Rectal smooth muscle tissue (tissue), 1 donor: ENCODE measurements at regions not wholly inside any gene's neighbourhood (a gene's known extent, or its start where the extent isn't known, plus 50 kb on each side); places are given as distances from the start of the nearest gene placed in this dataset.

Source experiments
- H3K27ac ChIP-seq: one replicate; pipeline ENCODE4 v1.7.0; 2013; ENCODE audit warnings: low read depth, low read length, inconsistent platforms
- H3K27me3 ChIP-seq: one replicate; pipeline ENCODE4 v1.7.0; 2013; ENCODE audit warnings: low read length; ENCODE audit not compliant: control insufficient read depth, insufficient read depth
- H3K36me3 ChIP-seq: one replicate; pipeline ENCODE4 v1.7.0; 2013; ENCODE audit warnings: low read length; ENCODE audit not compliant: control insufficient read depth, insufficient read depth
- H3K4me1 ChIP-seq: one replicate; pipeline ENCODE4 v1.7.0; 2013; ENCODE audit warnings: low read length; ENCODE audit not compliant: control insufficient read depth, insufficient read depth
- H3K4me3 ChIP-seq: one replicate; pipeline ENCODE4 v1.7.0; 2013; ENCODE audit warnings: low read length
- H3K9ac ChIP-seq: one replicate; pipeline ENCODE4 v1.7.0; 2013; ENCODE audit warnings: low read length

DNA sequence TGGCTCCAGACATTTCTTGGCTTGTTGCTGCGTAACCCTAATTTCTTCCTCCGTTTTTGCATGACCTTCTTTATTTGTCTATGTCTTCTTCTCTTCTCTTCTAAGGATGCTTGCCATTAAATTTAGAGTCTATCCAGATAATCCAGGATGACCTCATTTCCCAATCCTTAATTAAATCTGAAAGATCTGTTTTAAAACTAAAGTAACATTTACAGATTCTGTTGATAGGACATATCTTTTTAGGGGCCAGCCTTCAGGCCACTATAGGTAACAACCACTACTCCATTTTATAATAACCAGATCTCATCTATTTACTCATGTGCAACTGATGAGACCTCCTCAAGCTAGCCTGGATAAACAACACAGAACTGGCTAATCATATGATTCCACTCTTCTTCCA, 490.5 kb upstream of the SLC10A2 start:
- Histone ChIP-seq H3K4me3 (no peak overlapping the region), H3K27me3 (no peaks in the 10 kb centered on the region), H3K36me3 (no peaks in the 10 kb centered on the region), H3K9ac (no peak overlapping the region), H3K4me1 (no peaks in the 10 kb centered on the region), H3K27ac (no peak overlapping the region)

DNA sequence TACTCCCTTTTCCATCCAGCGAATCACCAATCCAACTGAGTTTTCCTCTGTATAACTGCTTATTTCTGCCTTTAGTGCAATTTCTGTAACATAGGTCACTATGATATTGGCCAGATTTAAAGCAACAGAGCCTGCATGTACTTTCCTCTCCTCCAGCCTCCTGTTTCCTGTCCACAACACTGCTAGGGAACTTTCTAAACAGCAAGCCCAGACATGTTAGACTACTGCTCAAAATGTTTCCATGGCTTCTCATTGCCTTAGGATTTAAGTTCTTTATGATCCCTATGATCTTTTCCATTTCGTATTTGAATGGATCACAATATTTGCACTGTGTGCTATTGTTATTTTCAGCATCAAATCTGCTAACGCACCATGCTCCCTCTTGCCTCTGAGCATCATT, 481.7 kb upstream of the SLC10A2 start:
- Histone ChIP-seq H3K27me3 (no peaks in the 10 kb centered on the region), H3K9ac (no peak overlapping the region), H3K36me3 (no peaks in the 10 kb centered on the region), H3K27ac (no peak overlapping the region), H3K4me3 (no peak overlapping the region), H3K4me1 (no peaks in the 10 kb centered on the region)

DNA sequence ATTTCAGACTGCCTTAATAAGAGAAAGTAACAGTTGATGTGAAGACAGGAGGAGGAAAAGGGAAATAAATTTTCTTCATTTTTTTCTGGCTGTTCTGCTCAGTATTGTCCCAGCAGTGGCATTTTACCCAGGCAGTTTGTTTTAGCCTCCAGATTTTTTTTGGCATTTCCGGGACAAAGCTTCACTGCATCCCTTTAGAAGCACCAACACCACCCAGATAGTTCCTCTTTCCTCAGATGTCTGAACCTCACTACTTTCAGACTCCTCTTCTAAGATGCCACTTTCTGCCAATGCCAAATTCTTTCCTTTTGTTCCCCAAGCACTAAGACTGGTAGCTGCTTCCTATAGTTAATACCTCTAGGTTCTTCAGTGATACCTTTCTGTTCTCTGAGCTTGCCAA, 480.1 kb upstream of the SLC10A2 start:
- no peaks in the 10 kb centered on the region for H3K27me3 ChIP-seq
- H3K27ac ChIP-seq, result no peak overlapping the region
- H3K4me1 ChIP-seq, result no peaks in the 10 kb centered on the region
- no peaks in the 10 kb centered on the region for H3K36me3 ChIP-seq
- H3K4me3 ChIP-seq, result no peak overlapping the region
- H3K9ac ChIP-seq, result no peak overlapping the region

DNA sequence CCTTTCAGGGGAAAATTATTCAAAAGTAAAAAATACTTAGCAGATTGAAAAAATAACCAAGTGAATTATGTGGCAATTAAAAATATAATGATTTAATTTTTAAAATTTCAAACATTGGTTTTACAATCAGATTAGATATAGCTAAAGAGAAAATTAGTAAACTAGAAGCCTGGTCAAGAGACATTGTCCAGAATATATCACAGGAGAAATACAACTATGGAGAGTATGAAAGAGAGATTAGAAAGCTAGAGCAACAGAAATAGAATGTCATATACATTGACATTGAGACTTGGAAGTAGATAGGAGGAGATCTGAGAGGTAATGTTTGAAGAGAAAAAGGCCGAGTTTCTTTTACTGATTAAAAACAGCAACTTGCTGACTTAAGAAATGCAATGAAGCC, 476.4 kb upstream of the SLC10A2 start:
- Histone ChIP-seq H3K36me3 (no peaks in the 10 kb centered on the region), H3K27ac (no peak overlapping the region), H3K27me3 (no peaks in the 10 kb centered on the region), H3K4me1 (no peaks in the 10 kb centered on the region), H3K9ac (no peak overlapping the region), H3K4me3 (no peak overlapping the region)

DNA sequence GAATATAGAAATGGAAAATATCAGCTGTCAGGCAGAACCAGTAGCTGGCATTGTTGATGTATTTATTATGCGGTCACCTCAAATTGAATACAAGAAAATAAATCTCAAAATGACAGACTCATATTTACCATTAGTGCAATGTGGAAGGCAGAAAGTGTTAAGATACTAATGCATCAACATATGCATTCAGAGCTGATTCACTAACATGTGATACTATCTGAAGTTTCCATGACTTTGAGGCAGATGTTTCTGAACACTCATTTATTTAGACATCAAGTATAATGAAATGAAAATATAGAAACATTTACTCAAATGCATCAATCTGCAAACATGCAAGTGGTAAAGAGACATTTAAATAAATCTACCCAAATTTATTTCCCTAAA, 474.2 kb upstream of the SLC10A2 start:
- Histone ChIP-seq H3K4me1 (no peaks in the 10 kb centered on the region), H3K27ac (no peak overlapping the region), H3K36me3 (no peaks in the 10 kb centered on the region), H3K9ac (no peak overlapping the region), H3K27me3 (no peaks in the 10 kb centered on the region), H3K4me3 (no peak overlapping the region)

DNA sequence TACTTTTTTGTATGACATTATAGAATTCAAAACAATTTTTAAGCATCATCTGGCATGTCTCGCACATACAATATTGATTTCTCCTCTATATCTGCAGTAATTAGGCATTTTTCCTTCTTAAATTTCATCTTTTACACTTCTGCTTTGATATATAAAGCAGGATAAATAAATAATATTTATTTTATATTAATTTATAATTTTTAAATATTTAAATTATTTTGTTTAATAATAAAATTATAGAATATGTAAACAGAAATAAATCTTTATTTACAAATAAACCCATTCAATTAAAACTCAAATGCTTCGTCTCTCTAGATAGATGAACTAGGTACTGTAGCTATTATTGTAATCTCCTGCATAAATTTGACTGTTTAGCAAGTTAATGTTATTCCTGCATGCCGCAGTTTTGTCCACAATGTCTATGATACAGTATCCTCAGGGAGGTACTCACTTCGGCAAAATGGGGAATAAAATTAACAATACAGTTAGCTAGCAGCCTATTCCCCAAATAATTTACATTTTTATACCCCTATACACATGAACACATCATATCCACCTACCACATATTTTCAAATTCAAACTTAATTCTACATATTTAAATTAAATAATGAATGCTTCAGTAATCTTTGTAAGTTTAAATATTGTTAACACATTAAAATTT, 473.6 kb upstream of the SLC10A2 start:
- H3K27me3 ChIP-seq, result no peaks in the 10 kb centered on the region
- no peak overlapping the region for H3K4me3 ChIP-seq
- H3K4me1 ChIP-seq, result no peaks in the 10 kb centered on the region
- no peaks in the 10 kb centered on the region for H3K36me3 ChIP-seq
- no peak overlapping the region for H3K9ac ChIP-seq
- H3K27ac ChIP-seq, result no peak overlapping the region

DNA sequence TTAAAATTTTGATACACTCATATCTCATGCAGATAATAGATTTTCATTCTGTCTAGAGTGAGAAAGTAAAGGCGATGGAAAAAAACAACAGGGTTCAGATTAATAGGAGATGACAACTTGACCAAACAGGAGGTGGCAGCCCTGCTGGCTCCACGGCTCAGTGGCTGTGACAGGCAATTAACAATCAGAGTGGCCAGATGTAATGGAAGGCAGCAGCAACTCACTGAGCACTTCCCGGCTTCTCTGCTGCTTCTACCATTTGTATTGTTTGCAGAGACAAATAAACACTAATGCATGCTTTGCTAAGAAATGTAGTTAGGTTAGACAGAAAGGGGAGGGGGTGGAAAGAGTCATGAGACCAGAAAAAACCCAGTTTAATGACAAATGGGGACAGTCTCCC, 473.0 kb upstream of the SLC10A2 start:
- no peak overlapping the region for H3K4me3 ChIP-seq
- no peaks in the 10 kb centered on the region for H3K27me3 ChIP-seq
- no peak overlapping the region for H3K9ac ChIP-seq
- H3K4me1 ChIP-seq, result no peaks in the 10 kb centered on the region
- H3K27ac ChIP-seq, result no peak overlapping the region
- H3K36me3 ChIP-seq, result no peaks in the 10 kb centered on the region

DNA sequence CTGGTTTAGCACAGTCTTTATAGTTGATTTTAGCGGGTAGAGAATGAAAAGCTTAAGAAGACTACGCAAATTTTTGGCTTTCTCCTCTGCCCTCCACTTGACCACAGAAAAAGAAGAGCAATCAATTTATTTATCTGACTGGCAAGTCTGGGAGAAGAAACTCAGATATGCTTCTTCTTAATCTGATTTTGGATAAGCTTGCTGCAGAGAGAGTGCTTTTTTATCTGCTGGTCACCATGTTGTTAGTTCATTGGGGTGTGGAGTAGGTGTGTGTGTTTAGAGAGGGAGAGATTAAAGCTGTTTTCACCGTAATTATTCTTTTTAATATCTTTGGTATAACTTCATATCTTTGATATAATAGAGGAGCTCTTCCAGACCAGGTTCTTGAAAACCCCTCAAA, 471.4 kb upstream of the SLC10A2 start:
- no peak overlapping the region for H3K4me3 ChIP-seq
- no peak overlapping the region for H3K27ac ChIP-seq
- no peaks in the 10 kb centered on the region for H3K4me1 ChIP-seq
- H3K9ac ChIP-seq, result no peak overlapping the region
- no peaks in the 10 kb centered on the region for H3K27me3 ChIP-seq
- no peaks in the 10 kb centered on the region for H3K36me3 ChIP-seq

DNA sequence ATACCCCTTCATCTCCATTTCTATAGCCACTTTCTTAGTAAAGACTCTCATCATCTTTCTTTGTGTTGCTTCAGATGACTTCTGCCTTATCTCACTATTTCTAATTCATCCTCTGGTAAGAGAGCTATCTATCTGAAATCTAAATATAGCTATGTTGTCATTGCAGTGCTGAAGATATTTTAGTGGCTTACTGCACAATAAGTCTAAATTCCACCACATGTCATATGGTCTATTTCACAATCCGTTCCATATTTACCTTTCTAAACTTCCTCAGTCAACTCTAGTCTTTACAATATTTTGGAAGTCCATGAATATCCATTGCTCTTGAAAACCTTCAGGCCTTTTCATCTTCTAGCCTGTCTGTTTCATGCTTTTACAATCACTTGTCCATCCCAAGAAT, 465.1 kb upstream of the SLC10A2 start:
- no peaks in the 10 kb centered on the region for H3K27me3 ChIP-seq
- no peak overlapping the region for H3K4me3 ChIP-seq
- no peaks in the 10 kb centered on the region for H3K36me3 ChIP-seq
- H3K4me1 ChIP-seq, result no peaks in the 10 kb centered on the region
- H3K9ac ChIP-seq, result no peak overlapping the region
- no peak overlapping the region for H3K27ac ChIP-seq

DNA sequence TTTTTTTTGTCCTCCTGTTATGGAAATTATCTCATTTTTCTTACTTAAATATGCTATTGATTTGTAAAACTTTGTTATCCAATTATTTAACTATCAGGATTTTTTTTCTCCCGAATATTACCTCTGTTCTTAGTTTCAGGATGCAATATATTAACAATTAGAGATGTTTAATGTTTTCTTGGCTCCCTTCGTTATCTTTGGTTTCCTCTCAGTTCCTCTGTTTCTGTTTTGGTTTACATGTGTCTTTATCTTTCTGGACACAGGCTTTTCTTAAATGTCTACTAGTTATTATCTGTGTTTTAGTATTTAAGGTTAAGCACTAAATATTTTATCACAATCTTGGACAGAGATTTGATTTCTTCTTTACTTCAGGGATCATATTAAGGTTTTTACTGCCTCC, 462.2 kb upstream of the SLC10A2 start:
- Histone ChIP-seq H3K27me3 (no peaks in the 10 kb centered on the region), H3K4me1 (no peaks in the 10 kb centered on the region), H3K9ac (no peak overlapping the region), H3K4me3 (no peak overlapping the region), H3K36me3 (no peaks in the 10 kb centered on the region), H3K27ac (no peak overlapping the region)

DNA sequence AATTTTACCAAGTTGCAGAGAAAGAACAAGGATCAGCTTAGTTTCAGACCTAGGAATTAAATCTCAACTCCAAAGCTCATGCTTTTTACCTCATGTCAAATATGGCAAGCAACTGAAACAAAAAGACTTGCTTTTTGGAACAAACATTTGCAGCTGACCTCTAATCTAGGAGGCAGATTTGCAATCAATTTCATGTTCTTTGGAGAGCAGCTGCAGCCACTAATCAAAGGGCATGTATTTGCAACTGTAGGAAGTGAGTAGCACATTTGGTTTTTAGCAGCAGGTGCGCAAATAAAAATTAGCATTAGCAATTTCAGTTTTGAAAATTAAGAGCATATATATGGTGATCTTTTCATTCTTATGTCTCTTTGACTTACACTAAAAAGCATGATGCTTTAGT, 459.3 kb upstream of the SLC10A2 start:
- no peak overlapping the region for H3K27ac ChIP-seq
- H3K4me3 ChIP-seq, result no peak overlapping the region
- no peak overlapping the region for H3K9ac ChIP-seq
- no peaks in the 10 kb centered on the region for H3K4me1 ChIP-seq
- H3K36me3 ChIP-seq, result no peaks in the 10 kb centered on the region
- no peaks in the 10 kb centered on the region for H3K27me3 ChIP-seq

DNA sequence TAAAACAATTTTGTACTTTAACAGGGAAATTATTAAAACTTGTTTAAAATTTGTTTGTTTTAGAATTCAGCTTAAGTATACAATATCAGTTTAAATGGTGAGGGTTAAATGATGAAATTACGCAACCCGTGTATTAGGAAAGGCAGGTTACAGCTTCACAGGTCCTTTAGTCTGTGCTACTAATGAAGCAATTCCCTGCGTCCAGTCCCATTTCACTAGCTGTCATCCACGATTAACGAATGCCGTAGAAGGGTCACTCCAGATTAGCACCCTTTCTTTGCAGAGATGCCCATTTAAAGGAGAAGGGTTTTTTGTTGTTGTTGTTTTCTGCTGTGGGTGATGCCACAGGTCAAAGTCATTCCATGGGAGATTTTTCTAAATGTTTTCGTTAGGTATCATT, 457.6 kb upstream of the SLC10A2 start:
- no peak overlapping the region for H3K4me3 ChIP-seq
- H3K27ac ChIP-seq, result no peak overlapping the region
- H3K4me1 ChIP-seq, result no peaks in the 10 kb centered on the region
- no peaks in the 10 kb centered on the region for H3K36me3 ChIP-seq
- no peak overlapping the region for H3K9ac ChIP-seq
- no peaks in the 10 kb centered on the region for H3K27me3 ChIP-seq

DNA sequence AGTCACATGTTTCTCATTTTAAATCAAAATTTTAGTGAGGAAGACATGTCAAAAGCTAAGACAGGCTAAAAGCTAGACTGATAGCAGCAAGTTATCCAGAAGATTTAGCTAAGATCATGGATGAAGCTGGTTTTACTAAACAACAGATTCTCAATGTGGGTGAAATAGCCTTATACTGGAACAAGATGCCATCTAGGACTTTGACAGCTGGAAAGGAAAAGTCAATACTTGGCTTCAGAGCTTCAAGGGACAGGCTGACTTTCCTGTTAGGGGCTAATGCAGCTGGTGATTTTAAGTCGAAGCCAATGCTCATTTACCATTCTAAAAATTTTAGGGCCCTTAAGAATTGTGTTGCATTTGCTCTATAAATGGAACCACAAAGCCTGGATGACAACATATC, 455.3 kb upstream of the SLC10A2 start:
- H3K4me3 ChIP-seq, result no peak overlapping the region
- H3K4me1 ChIP-seq, result no peaks in the 10 kb centered on the region
- H3K9ac ChIP-seq, result no peak overlapping the region
- no peaks in the 10 kb centered on the region for H3K27me3 ChIP-seq
- H3K36me3 ChIP-seq, result no peaks in the 10 kb centered on the region
- H3K27ac ChIP-seq, result no peak overlapping the region
